ENCODE measurements at regions not wholly inside any gene's neighbourhood (a gene's known extent, or its start where the extent isn't known, plus 50 kb on each side); places are given as distances from the start of the nearest gene placed in this dataset.

DNA sequence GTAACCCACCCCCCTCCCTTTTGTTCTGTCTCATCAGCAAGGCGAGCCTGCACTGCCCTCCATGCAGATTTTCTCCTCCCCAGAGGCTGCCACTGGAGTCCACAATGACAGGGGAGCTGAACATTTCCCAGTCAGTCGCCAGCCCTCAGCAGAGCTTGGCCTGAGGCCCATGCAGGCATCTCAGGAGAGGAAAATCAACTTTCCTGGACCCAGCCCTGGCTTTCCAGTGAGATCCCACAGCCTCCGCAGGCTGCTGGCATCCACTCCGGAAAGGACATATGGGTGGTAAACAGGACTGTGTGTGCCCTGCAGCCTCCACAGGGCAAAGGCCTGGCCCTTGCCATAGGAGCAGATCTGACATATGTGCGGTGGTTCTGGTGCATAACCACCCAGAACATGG lies 253.8 kb downstream of the TNS1 start:
- no peak for DNase-seq

GRCh38 chr2:217746808-217747207 lies 256.0 kb downstream of the TNS1 start:
- DNase-seq: no peak

DNA sequence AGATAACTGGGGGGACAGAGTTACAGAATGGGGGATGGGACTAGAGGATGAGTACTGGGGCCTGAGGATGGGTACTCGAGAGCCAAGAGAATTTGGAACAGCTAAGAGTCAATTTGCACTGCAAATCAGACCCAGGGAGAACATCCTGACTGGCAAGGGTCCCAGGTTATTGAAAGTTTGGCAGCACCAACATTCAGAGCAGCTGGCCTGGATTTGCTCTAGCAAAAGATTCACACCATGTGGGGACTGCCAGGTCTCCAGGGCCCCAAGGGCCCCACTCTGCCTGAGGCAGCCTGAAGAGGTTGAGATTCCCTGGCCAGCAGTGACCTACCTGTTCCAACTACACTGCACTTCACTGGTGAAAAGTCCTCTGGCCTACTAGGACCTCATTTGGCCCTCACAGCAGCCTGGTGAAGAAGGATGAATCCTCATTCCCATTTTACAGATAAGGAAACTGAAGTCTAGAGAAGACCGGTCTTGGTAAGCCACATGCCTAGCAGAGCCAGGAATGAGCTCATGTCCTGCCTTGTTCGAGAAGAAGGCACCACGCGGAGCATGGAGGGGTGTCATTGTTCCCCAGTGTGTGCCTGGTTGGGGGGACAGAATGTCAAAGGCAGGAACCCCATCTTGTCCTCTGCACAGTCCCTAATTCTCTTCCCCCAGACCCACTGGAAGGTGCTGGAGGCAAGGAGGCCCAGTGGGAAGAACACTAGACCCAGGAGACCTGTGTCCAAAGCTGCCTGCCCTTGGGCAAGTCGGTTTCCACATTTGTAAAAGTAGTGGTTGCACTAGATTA lies 258.6 kb downstream of the TNS1 start:
- no peak for DNase-seq

- no peak for DNase-seq
Measured at GRCh38 chr2:217743407-217743806, 259.4 kb downstream of the TNS1 start.

GRCh38 chr2:217742841-217743240 lies 260.0 kb downstream of the TNS1 start:
- no peak for DNase-seq

GRCh38 chr2:217742276-217742675 lies 260.5 kb downstream of the TNS1 start:
- no peak for DNase-seq

DNA sequence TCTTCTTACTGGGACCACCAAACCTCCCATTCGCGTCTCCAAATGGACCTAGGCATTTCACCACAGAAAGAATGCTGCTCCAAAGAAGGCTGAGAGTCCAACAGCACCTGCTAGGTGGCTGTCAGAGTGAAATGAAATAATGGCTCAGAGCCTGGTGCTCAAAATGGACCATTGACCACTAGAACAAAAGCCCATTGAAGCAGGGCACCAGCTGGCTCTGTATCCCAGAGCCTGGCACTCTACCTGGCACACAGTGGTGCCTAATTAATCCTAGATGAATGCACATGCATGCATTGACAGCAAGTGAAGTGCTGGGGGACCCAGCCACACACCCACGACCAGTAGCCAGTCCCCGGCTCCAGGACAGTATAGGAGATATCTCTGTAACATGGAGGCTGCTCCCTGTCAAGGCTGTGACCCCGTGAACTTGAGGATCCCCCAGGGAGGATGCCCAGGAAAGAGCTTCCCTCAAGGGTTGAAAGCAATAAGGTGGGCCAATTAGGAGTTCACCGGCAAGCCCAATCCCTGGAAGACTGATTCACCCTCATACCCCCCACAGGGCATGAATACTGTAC lies 261.3 kb downstream of the TNS1 start:
- DNase-seq: no peak

DNA sequence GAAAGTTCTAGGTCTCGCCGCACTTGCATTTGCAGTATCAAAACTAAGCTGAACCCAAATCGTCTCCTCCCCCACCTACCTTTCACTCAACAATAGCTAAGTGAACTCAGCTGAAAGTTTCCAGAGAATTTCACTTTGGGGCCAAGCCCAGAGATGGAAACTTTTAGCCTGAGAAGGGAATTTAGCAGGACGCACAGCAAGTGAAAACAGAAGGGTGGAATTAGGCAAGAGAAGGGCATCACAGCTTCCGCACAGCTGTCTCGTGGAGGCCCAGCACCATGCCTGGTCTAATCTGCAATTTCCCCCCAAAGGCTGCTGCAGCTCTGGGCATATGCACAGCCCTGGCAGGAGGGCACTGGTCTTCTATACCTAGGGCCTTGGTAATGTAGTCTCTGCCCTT lies 262.0 kb downstream of the TNS1 start:
- DNase-seq: no peak

DNA sequence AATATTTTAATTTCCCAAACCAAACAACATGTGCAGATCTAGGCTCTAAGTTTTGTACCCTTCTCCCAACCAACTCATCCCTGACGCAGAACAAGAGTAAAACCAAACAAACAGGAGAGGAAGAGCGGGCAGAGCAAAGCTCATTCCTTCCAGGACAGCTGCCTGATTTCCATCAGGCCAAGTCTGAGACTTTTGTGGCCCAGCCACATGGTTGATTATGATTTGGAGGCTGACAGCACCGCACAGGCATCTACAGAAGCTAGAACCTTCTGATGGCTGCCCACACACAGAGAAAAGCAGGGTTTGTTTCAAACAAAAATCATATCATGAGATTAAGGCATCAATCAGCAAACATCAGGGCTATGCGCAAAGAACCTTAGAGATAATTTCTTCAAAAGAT lies 262.6 kb downstream of the TNS1 start:
- no peak for DNase-seq

GRCh38 chr2:217739741-217740140 lies 263.1 kb downstream of the TNS1 start:
- DNase-seq: no peak

- DNase-seq: no peak
Measured at GRCh38 chr2:217738061-217738460, 264.7 kb downstream of the TNS1 start.

DNA sequence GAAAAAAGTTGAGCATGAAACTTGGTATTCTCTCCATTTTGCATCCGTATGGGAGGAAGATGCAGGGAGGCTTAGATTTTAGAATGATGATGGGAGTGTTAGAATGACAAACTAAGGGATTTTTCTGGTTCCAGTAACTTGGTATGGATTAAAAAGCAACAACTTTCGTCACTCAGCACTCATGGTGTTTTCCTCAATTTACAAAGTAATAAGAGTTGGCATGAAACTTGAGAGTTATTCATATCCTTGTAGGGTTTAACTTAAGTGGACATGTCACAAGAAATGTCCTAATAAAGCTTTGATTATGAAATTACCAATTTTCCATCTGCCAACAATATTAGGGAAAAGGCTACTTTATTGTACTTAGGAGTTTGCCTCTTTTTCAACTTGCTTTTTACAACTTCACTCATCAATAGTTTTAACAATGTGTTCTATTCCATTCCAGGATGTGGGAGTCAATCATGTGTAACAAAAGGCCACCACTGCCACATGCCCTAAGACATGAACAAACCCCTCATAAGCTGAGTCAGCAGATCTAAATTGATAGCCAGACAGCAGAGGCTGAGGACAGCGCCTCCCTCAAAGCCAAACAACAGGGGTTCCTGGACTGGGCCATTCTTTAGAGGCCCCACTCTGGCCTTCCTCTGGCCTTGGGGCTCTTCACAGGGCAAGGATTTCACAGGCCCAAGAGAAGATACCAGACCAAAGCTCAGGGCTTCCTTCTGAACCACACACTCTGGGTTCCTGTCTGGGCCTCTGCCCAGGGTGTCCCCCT lies 265.8 kb downstream of the TNS1 start:
- no peak for DNase-seq

- DNase-seq: no peak
Measured at GRCh38 chr2:217735899-217736298, 266.9 kb downstream of the TNS1 start.

DNA sequence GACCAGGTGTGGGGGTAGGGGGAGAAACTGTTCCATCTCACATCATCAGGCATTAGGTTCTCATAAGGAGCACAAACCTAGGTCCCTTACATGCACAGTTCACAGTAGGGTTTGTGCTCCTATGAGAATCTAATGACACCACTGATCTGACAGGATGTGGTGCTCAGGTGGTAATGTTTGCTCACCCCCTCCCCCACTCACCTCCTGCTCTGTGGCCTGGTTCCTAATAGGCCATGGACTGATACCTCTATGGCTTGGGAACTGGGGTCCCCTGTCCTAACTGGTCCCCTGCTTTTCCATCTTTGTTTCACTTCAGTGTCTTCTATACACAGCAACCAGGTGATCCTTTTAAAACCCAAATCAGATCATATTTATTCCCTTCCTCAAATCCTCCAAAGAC lies 267.8 kb downstream of the TNS1 start:
- DNase-seq: no peak

DNA sequence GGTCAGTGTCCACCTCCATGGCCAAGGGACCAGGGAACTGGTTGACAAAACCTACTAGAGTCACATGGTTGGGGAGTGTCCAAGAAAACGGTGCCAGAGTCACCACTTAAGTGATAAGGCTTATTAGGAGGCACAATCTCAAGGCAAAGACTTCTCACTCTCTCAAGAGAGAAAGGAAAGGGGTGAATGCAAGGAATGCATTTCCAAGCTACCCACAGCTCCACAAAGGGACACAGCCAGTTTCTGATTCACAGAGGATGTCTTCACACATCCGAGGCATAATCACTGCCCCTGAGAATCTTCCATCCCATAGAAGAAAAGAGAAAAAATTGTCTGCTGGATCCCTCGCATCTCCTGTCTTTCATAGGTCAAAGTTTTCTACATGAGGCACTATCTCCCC lies 269.3 kb downstream of the TNS1 start:
- no peak for DNase-seq

DNA sequence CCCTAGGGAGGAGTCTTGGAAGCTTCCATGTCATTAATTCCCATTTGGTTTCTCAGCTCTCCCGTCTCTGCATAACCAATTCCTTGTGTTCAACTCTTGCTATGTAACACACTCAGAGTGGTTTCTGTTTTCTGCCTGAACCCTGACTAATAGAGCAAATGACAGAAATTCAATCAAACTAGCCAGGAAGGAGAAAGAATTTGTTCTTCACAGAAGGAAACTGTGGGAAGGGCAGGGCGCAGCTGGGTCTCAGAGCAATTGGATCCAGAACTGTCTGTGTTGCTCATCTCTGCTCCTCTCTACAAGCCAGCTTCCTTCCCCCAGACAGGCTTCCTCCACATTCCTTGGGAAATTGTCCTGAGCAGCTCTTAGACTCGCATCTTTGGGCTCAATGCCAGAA lies 269.8 kb downstream of the TNS1 start:
- DNase-seq: no peak

- no peak for DNase-seq
Measured at GRCh38 chr2:217731805-217732204, 271.0 kb downstream of the TNS1 start.

DNA sequence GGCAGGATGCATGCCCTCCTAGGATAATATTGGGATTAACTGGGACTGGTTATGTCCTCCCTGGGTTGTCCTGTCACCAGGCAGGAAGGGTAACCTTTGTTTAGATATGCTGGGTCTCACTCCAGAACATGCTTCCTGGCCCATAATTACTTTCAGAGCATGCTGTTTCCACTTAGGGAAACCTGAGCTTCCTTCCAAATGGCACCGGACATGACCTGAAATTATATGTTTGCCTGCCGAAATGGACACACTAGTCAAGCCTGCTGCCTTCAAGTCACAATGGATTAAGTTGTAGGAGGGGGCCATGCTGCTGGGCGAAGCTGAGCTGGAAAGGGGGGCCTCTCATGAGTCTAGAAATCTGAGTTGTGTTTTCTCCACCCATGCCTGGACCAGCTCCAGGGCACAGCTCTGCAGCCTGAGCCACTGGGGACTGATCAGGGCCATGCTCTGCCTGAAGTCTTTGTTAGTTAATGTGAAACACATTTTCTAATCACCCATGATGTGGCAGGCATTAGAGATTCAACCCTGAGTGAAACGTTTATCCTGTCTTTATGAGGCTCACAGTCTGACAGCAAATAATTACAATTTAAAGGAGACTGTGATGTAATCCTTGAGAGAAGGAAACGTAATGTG lies 273.3 kb downstream of the TNS1 start:
- DNase-seq: no peak

GRCh38 chr2:217727801-217728200 lies 275.0 kb downstream of the TNS1 start:
- DNase-seq: no peak

DNA sequence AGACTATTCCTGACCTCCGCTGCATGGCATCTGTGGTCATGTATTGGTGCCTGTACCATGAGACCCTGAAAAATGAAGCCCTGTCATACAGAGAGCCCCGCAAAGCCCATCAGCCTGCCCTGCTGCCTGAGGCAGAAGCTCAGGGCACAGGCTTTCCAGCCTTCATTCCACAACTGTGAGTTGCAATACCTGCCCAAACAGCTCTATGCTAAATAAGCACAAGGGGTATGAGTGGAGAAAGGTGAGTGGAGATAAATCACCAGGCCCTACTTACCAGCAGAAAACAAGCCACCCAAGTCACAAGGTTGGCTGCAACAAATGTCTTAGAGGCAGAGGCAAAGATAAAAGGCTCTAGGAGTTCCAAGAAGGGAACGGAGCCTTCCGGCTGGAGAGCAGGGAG lies 277.4 kb downstream of the TNS1 start:
- no peak for DNase-seq

DNA sequence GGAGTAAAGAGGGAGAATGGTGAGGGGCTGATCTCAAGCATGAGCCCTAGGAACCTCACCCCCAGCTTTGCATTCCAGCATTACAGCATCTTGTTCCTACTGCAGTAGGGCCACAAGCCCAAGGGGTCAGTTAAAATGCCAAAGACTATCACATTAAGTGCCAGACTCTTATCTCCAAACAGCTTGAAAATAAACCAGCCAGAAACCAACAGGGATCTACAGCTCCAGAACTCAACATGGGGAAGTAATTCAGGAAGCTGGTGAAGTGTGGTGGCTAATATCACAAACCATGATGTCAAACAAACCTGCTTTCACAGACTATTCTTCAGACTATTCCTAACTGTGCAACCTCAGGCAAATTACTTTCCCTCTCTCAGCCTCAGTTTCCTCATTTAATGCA lies 278.3 kb downstream of the TNS1 start:
- no peak for DNase-seq

DNA sequence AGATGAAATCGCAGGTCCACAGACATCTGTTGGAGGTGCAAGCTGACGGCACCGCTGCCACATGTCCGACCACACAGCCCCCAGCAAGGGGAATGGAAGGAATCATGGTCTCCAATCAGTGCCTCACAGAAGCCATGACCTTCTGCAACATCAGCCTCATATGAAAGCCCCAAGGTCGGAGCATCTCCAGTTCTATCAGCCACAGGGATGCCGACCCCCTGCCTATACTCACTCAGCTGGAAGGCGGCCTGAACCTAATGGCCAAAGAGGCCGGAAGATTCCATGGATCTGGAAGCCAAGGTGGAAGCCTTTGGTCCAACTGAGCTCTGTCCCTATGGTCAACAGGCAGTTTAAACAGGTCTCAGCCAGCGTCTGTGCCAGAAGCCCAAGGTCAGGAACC lies 278.8 kb downstream of the TNS1 start:
- DNase-seq: no peak

DNA sequence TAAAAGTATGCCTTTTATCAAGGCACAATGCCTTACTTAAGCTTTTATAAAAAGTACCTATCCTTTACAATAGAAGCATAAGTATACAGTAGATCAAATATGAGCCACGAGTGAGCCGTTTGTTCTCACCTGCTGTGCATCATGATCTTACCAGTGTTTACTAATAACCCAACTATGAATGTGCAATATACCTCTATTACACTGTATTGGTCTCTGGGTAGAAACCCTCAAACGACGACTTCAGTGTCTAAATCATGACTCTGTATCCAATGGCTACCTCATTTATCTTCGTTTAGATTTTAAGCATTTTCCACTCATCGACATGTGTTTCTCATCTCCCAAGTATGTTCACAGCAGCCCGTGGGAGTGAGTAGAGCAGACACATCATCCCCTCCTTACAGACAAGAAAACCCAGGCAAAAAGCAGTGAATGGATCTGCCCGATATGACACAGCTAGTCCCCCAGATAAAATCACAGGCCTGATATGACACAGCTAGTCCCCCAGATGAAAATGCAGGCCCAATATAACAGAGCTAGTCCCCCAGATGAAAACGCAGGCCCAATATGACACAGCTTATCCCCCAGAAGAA lies 279.8 kb downstream of the TNS1 start:
- no peak for DNase-seq
